HG03571 (cell line): ENCODE measurements at regions not wholly inside any gene's neighbourhood (a gene's known extent, or its start where the extent isn't known, plus 50 kb on each side); places are given as distances from the start of the nearest gene placed in this dataset.
"Not testable (repeated sequence)": the region's sequence is repeated elsewhere in the genome, so short reads cannot be mapped to it uniquely, and the experiment has no call there.

Experiments
- ATAC-seq: cut with Tn5 transposase; IDR thresholded peaks from one replicate; pipeline ENCODE4 v1.9.1; 2021; ENCODE audit not compliant: unreplicated experiment

DNA sequence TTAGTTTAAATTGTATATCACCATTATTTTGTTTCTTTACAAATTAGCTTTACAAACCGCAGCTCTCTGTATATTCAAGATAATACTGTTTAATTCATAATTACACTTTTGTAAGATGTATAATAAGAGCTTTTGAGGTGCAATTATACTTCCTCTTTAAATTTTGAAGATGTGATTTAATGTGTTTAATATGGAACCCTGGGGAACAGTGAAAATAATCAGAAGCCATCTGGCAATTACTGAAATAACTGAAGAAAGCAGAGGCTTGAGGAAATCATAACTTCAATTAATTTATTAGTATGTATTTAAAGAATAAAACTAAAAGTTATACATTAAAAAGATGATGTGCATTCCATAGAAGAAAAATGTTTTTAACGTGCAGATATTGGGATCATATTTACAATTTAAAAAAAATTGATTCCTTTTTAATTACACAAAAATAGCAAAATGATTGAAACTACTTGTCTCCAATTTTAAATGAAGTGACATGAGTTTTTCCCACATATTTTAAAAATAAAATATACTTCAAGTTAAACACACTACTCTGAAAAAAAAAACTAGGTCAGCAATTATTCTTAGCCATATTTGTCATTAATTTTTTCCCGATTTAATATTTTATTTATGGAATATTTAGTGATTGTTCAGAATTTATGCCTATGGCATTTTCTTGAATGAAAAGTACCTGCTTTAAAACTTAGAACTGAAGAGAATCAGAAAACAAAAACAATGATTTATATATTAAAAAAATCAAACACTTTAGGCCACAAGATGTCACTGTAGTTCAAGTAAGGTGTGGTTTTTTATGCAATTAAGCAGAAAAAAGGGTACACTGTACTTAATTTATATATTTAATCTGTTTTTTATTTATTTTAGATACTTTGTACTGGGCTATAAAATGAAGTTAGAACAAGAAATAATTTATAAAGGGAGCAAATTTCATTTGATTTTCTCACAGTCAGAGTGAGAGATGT is 942.7 kb upstream of the NDST4 start:
- no peak for ATAC-seq

- no peak for ATAC-seq
Measured at GRCh38 chr4:116027311-116027710, 913.9 kb upstream of the NDST4 start.

DNA sequence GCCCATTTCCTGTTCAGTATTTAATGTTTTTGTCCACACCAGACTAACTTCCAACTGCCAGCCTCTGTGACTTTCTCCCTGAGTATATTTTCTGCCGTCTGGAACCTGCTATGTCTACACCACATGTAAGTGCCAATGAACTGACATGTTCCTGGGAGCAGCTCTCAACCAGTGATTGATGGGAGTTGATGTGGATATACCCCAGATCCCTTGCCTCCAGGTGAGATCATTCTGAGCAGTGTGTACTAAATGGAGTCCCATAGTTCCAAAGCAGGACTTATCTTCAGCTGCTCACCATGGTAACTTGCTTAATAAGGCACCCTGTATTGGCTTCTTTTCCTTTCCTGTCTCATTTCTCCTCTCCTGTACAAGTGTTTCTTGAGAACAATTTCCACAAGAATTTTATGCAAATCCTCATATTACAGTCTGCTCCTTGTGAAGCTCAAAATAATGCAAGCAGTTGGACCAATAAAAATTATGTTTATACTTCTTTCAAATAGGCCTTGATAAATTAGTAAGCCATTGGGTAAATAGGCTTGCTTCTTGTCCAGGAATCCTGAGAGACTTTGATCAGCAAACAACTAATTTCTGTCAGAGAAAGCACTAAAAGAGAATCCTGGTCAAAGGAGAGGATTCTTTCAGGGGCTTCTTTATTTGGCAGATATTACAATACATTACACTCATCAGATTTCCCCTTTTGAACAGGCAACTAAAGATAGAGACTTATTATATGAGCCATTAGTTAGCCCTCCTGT is 911.7 kb upstream of the NDST4 start:
- ATAC-seq, result no peak

- ATAC-seq, result no peak
Measured at GRCh38 chr4:116023049-116023448, 909.6 kb upstream of the NDST4 start.

DNA sequence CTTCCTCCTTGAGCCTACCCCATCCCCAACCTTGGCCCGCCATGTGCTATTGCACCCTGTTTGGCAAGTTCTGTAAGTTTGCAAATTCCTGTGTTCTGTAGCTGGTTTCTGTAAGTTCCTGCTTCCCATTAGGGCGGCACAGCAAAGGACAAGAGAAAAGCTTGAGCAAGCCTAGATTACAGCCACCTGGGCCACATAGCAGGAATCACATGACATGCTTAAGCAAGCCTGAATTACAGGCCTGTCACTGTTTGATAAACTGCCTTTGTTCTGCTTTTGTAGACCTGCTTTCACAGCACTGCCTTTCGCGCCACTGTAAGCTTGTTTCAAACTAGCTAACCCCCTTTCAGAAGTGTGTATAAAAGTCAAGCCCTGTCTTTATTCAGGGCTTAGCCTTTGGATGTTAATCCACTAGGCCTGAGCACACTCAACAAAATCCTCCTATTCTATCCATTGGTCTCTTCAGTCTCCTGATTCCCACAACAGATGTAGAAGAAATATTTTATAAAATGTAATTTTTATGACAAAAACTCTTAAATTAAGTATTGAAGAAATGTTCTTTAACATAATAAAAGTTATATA is 906.8 kb upstream of the NDST4 start:
- ATAC-seq, result no peak

GRCh38 chr4:116018831-116019230 is 905.4 kb upstream of the NDST4 start:
- no peak for ATAC-seq

DNA sequence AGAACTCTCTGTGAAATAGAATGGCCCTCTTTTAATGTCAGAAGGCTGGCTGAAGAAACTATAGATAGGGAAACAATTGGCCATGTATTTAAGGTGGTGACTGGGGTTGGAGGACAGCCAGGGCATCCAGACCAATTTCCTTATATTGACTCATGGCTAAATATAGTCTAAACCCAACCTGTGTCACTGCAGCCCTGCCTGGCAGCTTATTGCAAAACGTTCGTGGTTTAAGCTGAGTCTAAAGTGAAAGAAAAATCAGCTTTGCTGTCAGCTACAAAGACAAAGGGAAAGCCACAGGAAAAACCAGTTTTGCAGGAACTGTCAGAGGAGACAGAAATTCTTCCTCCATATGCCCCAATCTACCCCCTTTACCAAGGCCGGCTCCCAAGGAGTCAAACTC is 902.8 kb upstream of the NDST4 start:
- ATAC-seq, result no peak

DNA sequence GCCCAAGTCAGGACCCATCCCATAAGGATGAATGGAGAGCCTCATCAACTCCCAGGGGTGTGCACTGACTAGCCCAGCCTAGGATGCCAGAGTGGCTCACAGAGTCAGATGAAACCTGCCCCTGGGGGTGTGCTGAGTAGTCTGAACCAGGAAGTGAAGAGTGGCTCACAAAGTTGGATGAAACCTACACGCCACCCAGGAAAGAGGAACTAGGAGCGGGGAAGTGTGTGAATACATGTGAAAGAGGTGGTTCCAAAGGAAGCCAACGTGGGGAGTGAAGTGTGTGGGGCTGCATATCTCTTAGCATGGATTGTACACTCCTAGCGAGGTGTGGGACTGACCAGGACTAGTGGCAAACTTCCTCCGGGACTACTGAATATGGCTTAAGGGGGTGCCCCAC is 902.1 kb upstream of the NDST4 start:
- no peak for ATAC-seq

DNA sequence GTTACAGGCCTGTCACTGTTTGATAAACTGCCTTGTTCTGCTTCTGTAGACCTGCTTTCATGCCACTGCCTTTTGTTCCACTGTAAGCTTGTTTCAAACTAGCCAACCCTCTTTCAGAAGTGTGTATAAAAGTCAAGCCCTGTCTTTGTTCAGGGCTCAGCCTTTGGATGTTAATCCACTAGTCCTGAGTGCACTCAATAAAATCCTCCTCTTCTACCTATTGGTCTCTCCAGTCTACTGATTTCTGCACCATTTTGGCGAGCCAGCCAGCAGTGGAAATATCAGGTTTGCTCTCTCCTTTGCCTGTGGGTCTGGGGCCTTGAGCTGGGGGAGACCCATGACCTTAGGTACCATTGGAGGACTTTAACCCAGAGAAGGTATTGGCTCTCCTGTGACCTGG is 901.6 kb upstream of the NDST4 start:
- ATAC-seq, result no peak

DNA sequence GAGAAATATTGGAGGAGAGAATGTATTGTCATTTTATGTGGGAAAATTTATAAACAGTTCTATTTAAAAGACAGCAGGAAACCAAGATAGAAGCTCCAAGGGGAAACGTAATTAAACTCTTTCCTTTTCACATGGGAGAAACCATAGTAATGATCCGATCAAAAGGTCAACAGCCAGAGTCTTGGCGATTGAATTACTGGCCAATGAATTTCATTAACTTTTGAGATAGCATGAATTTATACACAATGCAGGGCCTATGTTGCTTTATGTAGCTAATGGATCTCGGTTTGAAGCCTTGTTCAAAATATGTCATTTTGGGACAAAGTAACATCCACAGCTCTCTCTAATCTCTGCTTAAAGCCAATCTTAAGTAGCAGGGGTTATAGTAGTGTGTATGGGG is 897.5 kb upstream of the NDST4 start:
- no peak for ATAC-seq

GRCh38 chr4:116005806-116006088 is 892.3 kb upstream of the NDST4 start:
- no peak for ATAC-seq

- ATAC-seq, result no peak
Measured at GRCh38 chr4:116005037-116005805, 891.8 kb upstream of the NDST4 start.

- no peak for ATAC-seq
Measured at GRCh38 chr4:116001291-116001690, 887.9 kb upstream of the NDST4 start.

GRCh38 chr4:115986573-115986972 is 873.2 kb upstream of the NDST4 start:
- no peak for ATAC-seq

- ATAC-seq, result not testable (repeated sequence)
Measured at GRCh38 chr4:115975421-115976001, 862.1 kb upstream of the NDST4 start.

GRCh38 chr4:115973768-115974167 is 860.3 kb upstream of the NDST4 start:
- ATAC-seq, result no peak

GRCh38 chr4:115972967-115973366 is 859.5 kb upstream of the NDST4 start:
- ATAC-seq, result no peak

GRCh38 chr4:115970859-115971258 is 857.4 kb upstream of the NDST4 start:
- ATAC-seq, result no peak

DNA sequence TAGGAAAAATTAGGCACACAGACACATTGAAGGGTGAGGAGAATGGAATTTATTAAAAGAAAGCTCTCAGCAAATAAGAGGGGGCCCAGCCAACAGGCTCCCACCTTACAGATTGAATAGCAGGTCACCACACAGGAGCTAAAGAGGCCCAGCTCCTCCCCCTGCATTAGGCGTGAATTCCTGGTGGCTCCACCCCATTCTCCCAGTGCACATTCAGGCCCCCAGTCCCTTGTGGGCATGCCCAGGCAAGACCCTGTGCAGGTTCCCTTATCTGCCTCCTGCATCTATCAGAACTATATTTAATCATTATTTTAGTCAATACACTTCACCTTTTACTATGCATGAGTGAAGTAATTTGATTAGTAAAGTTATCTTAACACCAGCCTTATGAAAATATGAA is 856.3 kb upstream of the NDST4 start:
- no peak for ATAC-seq

- ATAC-seq, result no peak
Measured at GRCh38 chr4:115965588-115965987, 852.2 kb upstream of the NDST4 start.
